Panc1 (cell line): ENCODE measurements at regions not wholly inside any gene's neighbourhood (a gene's known extent, or its start where the extent isn't known, plus 50 kb on each side); places are given as distances from the start of the nearest gene placed in this dataset.

Source experiments
- ATAC-seq: fragments of 200-7000 bp; cut with Tn5 transposase; 2 replicates; pipeline ENCODE4 v1.9.1; 2020; ENCODE audit warnings: mild to moderate bottlenecking, moderate library complexity
- BruUV-seq: library from RNA; stranded (reverse); fragments of 400-500 nt; replicated peaks from 2 replicates; lab custom pipeline; 2021; lab: Mats Ljungman, UMichigan
- CTCF ChIA-PET: fragments of 300-600 bp; sonication (Branson Sonifier 250); formaldehyde crosslinking; loops from one replicate; lab custom pipeline; 2022; ENCODE audit warnings: antibody characterized with exemption; lab: Charles Lee
- POLR2A ChIA-PET: fragments of 300-600 bp; sonication (Branson Sonifier 250); formaldehyde crosslinking; loops from one replicate; lab custom pipeline; 2022; ENCODE audit warnings: antibody characterized with exemption; lab: Charles Lee
- DNase-seq: peaks from one replicate; pipeline ENCODE4 v3.0.0-alpha.2; 2010; ENCODE audit warnings: low read depth, low spot score
- H3K27ac ChIP-seq: 2 replicates; pipeline ENCODE4 v1.5.1; 2011; ENCODE audit warnings: mild to moderate bottlenecking, low read length, inconsistent platforms
- H3K27me3 ChIP-seq: fragments of 200-500 bp; sonication (Bioruptor generic); 2 replicates; pipeline ENCODE4 v1.6.0; 2014; ENCODE audit warnings: low read length, inconsistent platforms; ENCODE audit not compliant: control insufficient read depth, insufficient read depth
- H3K36me3 ChIP-seq: fragments of 200-500 bp; sonication (Bioruptor generic); 2 replicates; pipeline ENCODE4 v1.5.1; 2014; ENCODE audit warnings: inconsistent platforms, mild to moderate bottlenecking, low read length, moderate library complexity; ENCODE audit not compliant: control insufficient read depth, insufficient read depth
- H3K4me1 ChIP-seq: 2 replicates; pipeline ENCODE4 v1.5.1; 2011; ENCODE audit warnings: inconsistent platforms, mild to moderate bottlenecking, low read length, moderate library complexity; ENCODE audit not compliant: control insufficient read depth, insufficient read depth
- H3K4me3 ChIP-seq, 2 experiments: 2 replicates each; pipeline ENCODE4 v1.5.1; 2011 to 2012; ENCODE audit warnings: low read depth in 2 of 2, low read length in 2 of 2, mild to moderate bottlenecking in 2 of 2, inconsistent platforms in 1 of 2, moderate library complexity in 1 of 2
- H3K9me3 ChIP-seq: fragments of 200-500 bp; sonication (Bioruptor generic); 2 replicates; pipeline ENCODE4 v1.5.1; 2014; ENCODE audit warnings: low read depth, mild to moderate bottlenecking, inconsistent platforms, low read length, moderate library complexity; ENCODE audit not compliant: control insufficient read depth, insufficient read depth
- CTCF ChIP-seq: fragments of 450-650 bp; IDR thresholded peaks from 2 replicates; pipeline ENCODE4 v1.5.1; 2017; ENCODE audit warnings: mild to moderate bottlenecking
- POLR2AphosphoS5 ChIP-seq: IDR thresholded peaks from 2 replicates; pipeline ENCODE4 v1.6.1; 2012; ENCODE audit warnings: mild to moderate bottlenecking, low read depth, low read length, moderate library complexity
- REST ChIP-seq, 2 experiments: IDR thresholded peaks; 2 replicates each; pipeline ENCODE4 v1.6.1; 2011 to 2012; ENCODE audit warnings: low read depth in 2 of 2, control low read depth in 1 of 2, low read length in 1 of 2, mild to moderate bottlenecking in 1 of 2, moderate library complexity in 1 of 2; ENCODE audit not compliant: insufficient read depth in 1 of 2
- SIN3A ChIP-seq: IDR thresholded peaks from 2 replicates; pipeline ENCODE4 v1.6.1; 2012; ENCODE audit warnings: low read depth, mild to moderate bottlenecking, low read length, moderate library complexity, borderline replicate concordance; ENCODE audit not compliant: insufficient read depth
- TCF7L2 ChIP-seq: IDR thresholded peaks from 2 replicates; pipeline ENCODE4 v1.6.1; 2011; ENCODE audit warnings: mild to moderate bottlenecking, low read depth, low read length, inconsistent platforms
- in situ Hi-C: cut with HindIII; loops from 2 replicates; pipeline ENCODE4 v1.10.0; 2016; ENCODE audit warnings: low sequenced_read_pairs, low pct_unique_long_range_greater_than_20kb
- intact Hi-C: fragments of 100-400 bp; cut with micrococcal nuclease; formaldehyde crosslinking; loops from one replicate; pipeline ENCODE4 v1.10.0; 2022; ENCODE audit not compliant: unreplicated experiment

- ATAC-seq (no peak), DNase-seq (no peak)
- intact Hi-C loops (no loop called here), in situ Hi-C loops (no loop called here)
- no peaks in the 10 kb centered on the region for H3K4me1 ChIP-seq
- no peaks in the 10 kb centered on the region for H3K27me3 ChIP-seq
- CTCF ChIA-PET, result no interaction called here
- no peaks in the 10 kb centered on the region for H3K9me3 ChIP-seq
- TF ChIP-seq SIN3A (no peak), REST (IDR thresholded peaks at IDR 0.05; ENCODE audit: insufficient read depth in 1 of 2, low read depth in 2 of 2, low read length in 1 of 2) (no peak), CTCF (no peak), TCF7L2 (no peak), POLR2AphosphoS5 (no peak)
- no TSS peak for BruUV-seq
- no peak overlapping the region for H3K27ac ChIP-seq
- no peak overlapping the region for H3K4me3 ChIP-seq
- no peaks in the 10 kb centered on the region for H3K36me3 ChIP-seq
- POLR2A ChIA-PET, result no interaction called here
Observed at GRCh38 chr16:72679856-72680255, 368.1 kb downstream of the ZFHX3 start.

- ATAC-seq, result no peak
- BruUV-seq, result no TSS peak
- ChIA-PET POLR2A (no interaction called here), CTCF (no interaction called here)
- DNase-seq, result no peak
- Histone ChIP-seq H3K27ac (no peak overlapping the region), H3K4me3 (no peak overlapping the region), H3K27me3 (no peaks in the 10 kb centered on the region), H3K36me3 (no peaks in the 10 kb centered on the region), H3K4me1 (no peaks in the 10 kb centered on the region), H3K9me3 (peaks cover 7% of the 10 kb centered on the region; the same call in 1 of the 2 replicates)
- intact Hi-C loops, result no loop called here
- no peak for TF ChIP-seq SIN3A
- TF ChIP-seq POLR2AphosphoS5, result no peak
- TF ChIP-seq CTCF, result no peak
- TF ChIP-seq REST (IDR thresholded peaks at IDR 0.05; ENCODE audit: insufficient read depth in 1 of 2, low read depth in 2 of 2, low read length in 1 of 2), result no peak
- no peak for TF ChIP-seq TCF7L2
- in situ Hi-C loops, result no loop called here
Observed at GRCh38 chr16:72677662-72678447, 370.1 kb downstream of the ZFHX3 start.
